WTC11 (cell line): ENCODE measurements at regions not wholly inside any gene's neighbourhood (a gene's known extent, or its start where the extent isn't known, plus 50 kb on each side); places are given as distances from the start of the nearest gene placed in this dataset.

Experiments
- ATAC-seq: fragments of 200-7000 bp; cut with Tn5 transposase; 2 replicates; pipeline ENCODE4 v1.10.0; 2021; ENCODE audit warnings: mild to moderate bottlenecking, moderate library complexity
- CTCF ChIA-PET: fragments of 300-600 bp; sonication (Branson Sonifier 250); formaldehyde crosslinking; loops from one replicate; lab custom pipeline; 2021; ENCODE audit warnings: antibody characterized with exemption; lab: Charles Lee
- POLR2A ChIA-PET: fragments of 350-600 bp; sonication (Branson Sonifier 250); formaldehyde crosslinking; loops from one replicate; lab custom pipeline; 2021; ENCODE audit warnings: antibody characterized with exemption; lab: Charles Lee
- DNase-seq: peaks from one replicate; pipeline ENCODE4 v3.0.0; 2021; ENCODE audit warnings: low spot score
- H3K27ac Mint-ChIP-seq: 2 replicates; pipeline ENCODE4 v1.8.0; 2021; ENCODE audit warnings: mixed read lengths
- H3K27me3 Mint-ChIP-seq: 2 replicates; pipeline ENCODE4 v1.8.0; 2021; ENCODE audit warnings: low read depth, mild to moderate bottlenecking, moderate library complexity, mixed read lengths
- H3K36me3 Mint-ChIP-seq: 2 replicates; pipeline ENCODE4 v1.8.0; 2021; ENCODE audit warnings: mixed read lengths
- H3K4me1 Mint-ChIP-seq: 2 replicates; pipeline ENCODE4 v1.8.0; 2022; ENCODE audit warnings: mixed read lengths
- H3K4me3 Mint-ChIP-seq: 2 replicates; pipeline ENCODE4 v1.8.0; 2021; ENCODE audit warnings: mild to moderate bottlenecking, moderate library complexity, mixed read lengths
- H3K9me3 Mint-ChIP-seq: 2 replicates; pipeline ENCODE4 v1.8.0; 2021; ENCODE audit warnings: mixed read lengths
- CREM ChIP-seq: sonication (generic); formaldehyde crosslinking; IDR thresholded peaks from 2 replicates; pipeline ENCODE4 v1.8.1; 2022; ENCODE audit warnings: mild to moderate bottlenecking, missing genetic modification reagents, moderate library complexity
- MXD4 ChIP-seq: fragments of 250-450 bp; sonication (Bioruptor Pico); IDR thresholded peaks from 2 replicates; pipeline ENCODE4 v1.8.0; 2021; ENCODE audit warnings: mild to moderate bottlenecking, moderate library complexity, borderline replicate concordance
- NR2C2 ChIP-seq: sonication (generic); formaldehyde crosslinking; IDR thresholded peaks from 2 replicates; pipeline ENCODE4 v1.8.0; 2022; ENCODE audit warnings: mild to moderate bottlenecking, missing genetic modification reagents
- NR3C1 ChIP-seq: sonication (generic); formaldehyde crosslinking; conservative IDR thresholded peaks from 2 replicates; pipeline ENCODE4 v1.8.1; 2023; ENCODE audit warnings: low read depth, mild to moderate bottlenecking, missing genetic modification reagents
- OVOL2 ChIP-seq: fragments of 250-450 bp; sonication (Bioruptor Pico); IDR thresholded peaks from 2 replicates; pipeline ENCODE4 v1.9.0; 2021; ENCODE audit warnings: mild to moderate bottlenecking, borderline replicate concordance
- TEAD4 ChIP-seq: sonication (generic); formaldehyde crosslinking; IDR thresholded peaks from 2 replicates; pipeline ENCODE4 v1.8.0; 2022; ENCODE audit warnings: mild to moderate bottlenecking, missing genetic modification reagents
- ZNF396 ChIP-seq: fragments of 250-450 bp; sonication (Bioruptor Pico); IDR thresholded peaks from 2 replicates; pipeline ENCODE4 v1.8.0; 2021; ENCODE audit warnings: mild to moderate bottlenecking, moderate library complexity, borderline replicate concordance
- ZNF423 ChIP-seq: fragments of 250-450 bp; sonication (Bioruptor Pico); IDR thresholded peaks from 2 replicates; pipeline ENCODE4 v2.1.2; 2022; ENCODE audit warnings: mild to moderate bottlenecking, moderate library complexity
- ZNF671 ChIP-seq: fragments of 250-450 bp; sonication (Bioruptor Pico); IDR thresholded peaks from 2 replicates; pipeline ENCODE4 v1.8.0; 2021; ENCODE audit warnings: mild to moderate bottlenecking
- TF ChIP-seq, protein P1 (sequence below): sonication (generic); formaldehyde crosslinking; IDR thresholded peaks from 2 replicates; pipeline ENCODE4 v1.8.0; 2023; ENCODE audit warnings: missing genetic modification reagents, mild to moderate bottlenecking, borderline replicate concordance
- TF ChIP-seq, protein P2 (sequence below): fragments of 250-450 bp; sonication (Bioruptor Pico); conservative IDR thresholded peaks from 2 replicates; pipeline ENCODE4 v1.9.0; 2021; ENCODE audit warnings: mild to moderate bottlenecking
- TF ChIP-seq, protein P3 (sequence below): sonication (generic); formaldehyde crosslinking; IDR thresholded peaks from 2 replicates; pipeline ENCODE4 v1.8.1; 2023; ENCODE audit warnings: mild to moderate bottlenecking, missing genetic modification reagents, moderate library complexity
- TF ChIP-seq, protein P4 (sequence below): sonication (generic); formaldehyde crosslinking; IDR thresholded peaks from 2 replicates; pipeline ENCODE4 v1.8.0; 2022; ENCODE audit warnings: mild to moderate bottlenecking, missing genetic modification reagents
- TF ChIP-seq, protein P5 (sequence below): sonication (generic); formaldehyde crosslinking; IDR thresholded peaks from 2 replicates; pipeline ENCODE4 v1.8.1; 2023; ENCODE audit warnings: mild to moderate bottlenecking, missing genetic modification reagents
- TF ChIP-seq, protein P6 (sequence below): fragments of 250-450 bp; sonication (Bioruptor Pico); IDR thresholded peaks from 2 replicates; pipeline ENCODE4 v2.1.2; 2022; ENCODE audit warnings: mild to moderate bottlenecking, moderate library complexity
- TF ChIP-seq, protein P7 (sequence below): sonication (generic); formaldehyde crosslinking; conservative IDR thresholded peaks from 2 replicates; pipeline ENCODE4 v1.8.1; 2023; ENCODE audit warnings: mild to moderate bottlenecking, low read depth, missing genetic modification reagents, moderate library complexity

DNA sequence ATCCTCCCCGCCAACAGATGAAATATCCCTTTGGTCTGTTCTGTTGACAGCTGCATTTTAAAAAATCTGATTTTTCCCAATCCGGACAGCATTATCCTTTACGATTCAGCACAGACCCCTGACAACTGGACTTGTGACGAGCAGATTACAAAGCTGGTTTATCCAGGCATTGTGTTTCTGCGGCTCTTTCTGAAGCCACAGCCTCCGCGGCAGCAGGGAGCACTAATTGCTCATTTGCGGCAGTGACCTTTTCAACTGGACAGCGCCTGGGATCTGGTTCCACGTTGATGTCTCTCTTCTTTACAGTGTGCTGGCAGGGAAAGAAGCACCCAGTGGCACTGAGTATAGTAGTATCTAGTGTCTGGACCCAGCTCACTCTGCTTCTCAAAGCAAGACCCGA, 351.2 kb downstream of the ZNF608 start (continued):
- TF ChIP-seq, protein P1, sequence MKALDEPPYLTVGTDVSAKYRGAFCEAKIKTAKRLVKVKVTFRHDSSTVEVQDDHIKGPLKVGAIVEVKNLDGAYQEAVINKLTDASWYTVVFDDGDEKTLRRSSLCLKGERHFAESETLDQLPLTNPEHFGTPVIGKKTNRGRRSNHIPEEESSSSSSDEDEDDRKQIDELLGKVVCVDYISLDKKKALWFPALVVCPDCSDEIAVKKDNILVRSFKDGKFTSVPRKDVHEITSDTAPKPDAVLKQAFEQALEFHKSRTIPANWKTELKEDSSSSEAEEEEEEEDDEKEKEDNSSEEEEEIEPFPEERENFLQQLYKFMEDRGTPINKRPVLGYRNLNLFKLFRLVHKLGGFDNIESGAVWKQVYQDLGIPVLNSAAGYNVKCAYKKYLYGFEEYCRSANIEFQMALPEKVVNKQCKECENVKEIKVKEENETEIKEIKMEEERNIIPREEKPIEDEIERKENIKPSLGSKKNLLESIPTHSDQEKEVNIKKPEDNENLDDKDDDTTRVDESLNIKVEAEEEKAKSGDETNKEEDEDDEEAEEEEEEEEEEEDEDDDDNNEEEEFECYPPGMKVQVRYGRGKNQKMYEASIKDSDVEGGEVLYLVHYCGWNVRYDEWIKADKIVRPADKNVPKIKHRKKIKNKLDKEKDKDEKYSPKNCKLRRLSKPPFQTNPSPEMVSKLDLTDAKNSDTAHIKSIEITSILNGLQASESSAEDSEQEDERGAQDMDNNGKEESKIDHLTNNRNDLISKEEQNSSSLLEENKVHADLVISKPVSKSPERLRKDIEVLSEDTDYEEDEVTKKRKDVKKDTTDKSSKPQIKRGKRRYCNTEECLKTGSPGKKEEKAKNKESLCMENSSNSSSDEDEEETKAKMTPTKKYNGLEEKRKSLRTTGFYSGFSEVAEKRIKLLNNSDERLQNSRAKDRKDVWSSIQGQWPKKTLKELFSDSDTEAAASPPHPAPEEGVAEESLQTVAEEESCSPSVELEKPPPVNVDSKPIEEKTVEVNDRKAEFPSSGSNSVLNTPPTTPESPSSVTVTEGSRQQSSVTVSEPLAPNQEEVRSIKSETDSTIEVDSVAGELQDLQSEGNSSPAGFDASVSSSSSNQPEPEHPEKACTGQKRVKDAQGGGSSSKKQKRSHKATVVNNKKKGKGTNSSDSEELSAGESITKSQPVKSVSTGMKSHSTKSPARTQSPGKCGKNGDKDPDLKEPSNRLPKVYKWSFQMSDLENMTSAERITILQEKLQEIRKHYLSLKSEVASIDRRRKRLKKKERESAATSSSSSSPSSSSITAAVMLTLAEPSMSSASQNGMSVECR (CRISPR knock-in tag), result no peak
- TF ChIP-seq ZNF671 (CRISPR knock-in tag) (no peak), CREM (no peak), OVOL2 (CRISPR knock-in tag) (no peak)
- TF ChIP-seq, protein P2, sequence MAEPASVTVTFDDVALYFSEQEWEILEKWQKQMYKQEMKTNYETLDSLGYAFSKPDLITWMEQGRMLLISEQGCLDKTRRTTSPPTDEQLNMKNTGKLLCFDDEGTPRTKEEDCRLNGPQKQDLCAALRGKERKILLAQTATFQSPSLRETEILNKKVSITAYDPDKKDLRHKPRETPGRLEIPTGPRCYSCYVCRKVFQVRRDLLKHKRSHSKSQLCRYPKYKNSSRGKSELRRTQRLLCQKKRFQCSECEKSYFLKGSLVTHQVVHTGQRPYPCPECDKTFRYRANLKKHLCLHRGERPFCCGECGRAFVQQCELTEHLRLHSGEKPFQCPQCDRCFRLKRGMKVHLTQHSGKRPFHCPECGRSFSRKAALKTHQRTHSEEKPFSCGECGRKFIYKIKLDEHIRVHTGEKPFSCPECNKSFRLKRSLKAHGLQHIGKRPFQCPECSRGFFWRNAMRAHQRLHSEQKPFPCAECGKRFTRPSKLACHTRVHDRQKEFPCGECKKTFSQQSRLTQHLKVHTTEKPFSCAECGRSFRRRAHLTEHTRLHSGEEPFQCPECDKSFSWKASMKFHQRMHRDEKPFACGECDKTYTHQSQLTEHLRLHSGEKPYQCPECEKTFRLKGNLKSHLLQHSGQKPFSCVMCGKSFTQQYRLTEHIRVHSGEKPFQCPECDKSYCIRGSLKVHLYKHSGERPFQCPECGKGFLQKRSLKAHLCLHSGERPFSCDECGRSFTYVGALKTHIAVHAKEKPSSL (CRISPR knock-in tag), result no peak
- TF ChIP-seq, protein P3, sequence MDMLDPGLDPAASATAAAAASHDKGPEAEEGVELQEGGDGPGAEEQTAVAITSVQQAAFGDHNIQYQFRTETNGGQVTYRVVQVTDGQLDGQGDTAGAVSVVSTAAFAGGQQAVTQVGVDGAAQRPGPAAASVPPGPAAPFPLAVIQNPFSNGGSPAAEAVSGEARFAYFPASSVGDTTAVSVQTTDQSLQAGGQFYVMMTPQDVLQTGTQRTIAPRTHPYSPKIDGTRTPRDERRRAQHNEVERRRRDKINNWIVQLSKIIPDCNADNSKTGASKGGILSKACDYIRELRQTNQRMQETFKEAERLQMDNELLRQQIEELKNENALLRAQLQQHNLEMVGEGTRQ, result no peak

DNA sequence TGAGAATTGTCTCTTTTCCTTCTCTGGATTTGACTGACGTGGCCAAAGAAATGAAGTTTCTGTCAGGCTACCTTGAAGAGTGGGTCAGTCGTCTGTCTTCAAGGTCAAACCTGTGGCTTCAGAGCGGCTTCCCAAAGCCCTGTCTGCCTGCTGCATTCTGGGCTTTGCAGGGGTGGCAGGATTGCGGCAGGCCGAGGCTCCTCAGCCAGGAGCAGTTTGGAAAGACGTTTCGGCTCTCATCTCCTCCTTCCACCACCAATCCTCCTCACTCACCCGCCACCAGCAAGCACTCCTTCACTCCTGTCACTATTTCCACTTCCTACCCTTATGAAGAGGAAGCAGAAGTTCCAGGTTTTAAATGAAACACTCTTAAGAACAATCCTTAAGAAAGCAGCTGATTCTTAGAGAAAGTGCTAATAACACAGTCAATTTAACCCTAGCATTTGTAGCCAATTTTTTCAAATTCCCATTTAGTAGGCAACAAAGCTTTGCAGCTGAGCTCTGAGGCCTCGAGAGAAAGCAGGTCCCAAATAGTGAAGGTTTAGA, 351.7 kb downstream of the ZNF608 start:
- DNase-seq, result no peak
- TF ChIP-seq, protein P4, sequence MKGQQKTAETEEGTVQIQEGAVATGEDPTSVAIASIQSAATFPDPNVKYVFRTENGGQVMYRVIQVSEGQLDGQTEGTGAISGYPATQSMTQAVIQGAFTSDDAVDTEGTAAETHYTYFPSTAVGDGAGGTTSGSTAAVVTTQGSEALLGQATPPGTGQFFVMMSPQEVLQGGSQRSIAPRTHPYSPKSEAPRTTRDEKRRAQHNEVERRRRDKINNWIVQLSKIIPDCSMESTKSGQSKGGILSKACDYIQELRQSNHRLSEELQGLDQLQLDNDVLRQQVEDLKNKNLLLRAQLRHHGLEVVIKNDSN (CRISPR knock-in tag), result no peak
- TF ChIP-seq NR2C2 (CRISPR knock-in tag), result no peak
- TF ChIP-seq ZNF423 (CRISPR knock-in tag), result no peak
- TF ChIP-seq, protein P5, sequence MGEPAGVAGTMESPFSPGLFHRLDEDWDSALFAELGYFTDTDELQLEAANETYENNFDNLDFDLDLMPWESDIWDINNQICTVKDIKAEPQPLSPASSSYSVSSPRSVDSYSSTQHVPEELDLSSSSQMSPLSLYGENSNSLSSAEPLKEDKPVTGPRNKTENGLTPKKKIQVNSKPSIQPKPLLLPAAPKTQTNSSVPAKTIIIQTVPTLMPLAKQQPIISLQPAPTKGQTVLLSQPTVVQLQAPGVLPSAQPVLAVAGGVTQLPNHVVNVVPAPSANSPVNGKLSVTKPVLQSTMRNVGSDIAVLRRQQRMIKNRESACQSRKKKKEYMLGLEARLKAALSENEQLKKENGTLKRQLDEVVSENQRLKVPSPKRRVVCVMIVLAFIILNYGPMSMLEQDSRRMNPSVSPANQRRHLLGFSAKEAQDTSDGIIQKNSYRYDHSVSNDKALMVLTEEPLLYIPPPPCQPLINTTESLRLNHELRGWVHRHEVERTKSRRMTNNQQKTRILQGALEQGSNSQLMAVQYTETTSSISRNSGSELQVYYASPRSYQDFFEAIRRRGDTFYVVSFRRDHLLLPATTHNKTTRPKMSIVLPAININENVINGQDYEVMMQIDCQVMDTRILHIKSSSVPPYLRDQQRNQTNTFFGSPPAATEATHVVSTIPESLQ (CRISPR knock-in tag), result no peak
- ChIA-PET POLR2A (no interaction called here), CTCF (no interaction called here)
- no peak; the same call in 1 of the 2 replicates for ATAC-seq
- H3K9me3 Mint-ChIP-seq, result peaks cover 18% of the 10 kb centered on the region
- peaks cover 13% of the 10 kb centered on the region for H3K36me3 Mint-ChIP-seq
- H3K27ac Mint-ChIP-seq, result no peak overlapping the region
- peaks cover 23% of the 10 kb centered on the region for H3K4me1 Mint-ChIP-seq
- no peak overlapping the region for H3K4me3 Mint-ChIP-seq
- peaks cover 9% of the 10 kb centered on the region for H3K27me3 Mint-ChIP-seq

DNA sequence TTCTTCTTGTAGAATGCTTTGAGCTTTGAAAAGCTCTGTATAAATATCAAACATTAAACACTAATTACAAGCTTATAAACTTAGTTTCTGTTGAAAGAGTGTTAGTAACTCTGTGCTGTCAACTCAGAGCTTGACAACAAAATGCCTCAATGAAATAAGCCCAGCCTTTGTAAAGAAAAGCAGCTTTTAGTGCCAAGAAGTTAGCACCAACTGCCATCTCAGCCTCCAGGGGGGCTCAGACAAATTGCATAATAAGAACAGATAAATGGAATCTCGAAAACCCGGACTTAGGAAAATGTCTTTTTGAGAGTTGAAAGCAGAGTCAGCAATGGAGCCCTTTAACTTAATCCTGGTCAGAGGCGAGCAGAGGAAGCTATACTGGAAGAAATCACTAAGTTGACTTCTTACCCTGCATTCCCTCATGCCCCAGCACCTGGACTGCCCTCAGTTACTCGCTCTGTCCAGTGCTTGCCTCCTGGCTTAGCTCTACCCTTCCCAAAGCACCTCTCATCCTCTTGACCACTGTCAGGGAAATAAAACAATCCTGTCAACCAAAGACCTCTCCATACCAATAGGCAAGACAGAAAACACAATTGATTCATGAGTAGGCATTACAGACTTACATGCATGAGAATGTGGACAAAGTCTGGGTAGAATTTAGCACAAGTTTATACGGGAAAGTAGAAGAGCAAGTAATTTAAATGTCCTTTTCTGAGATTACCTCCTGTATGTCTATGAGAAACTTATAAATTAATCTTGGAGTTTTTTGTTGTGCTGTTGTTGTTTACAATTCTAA, 352.7 kb downstream of the ZNF608 start:
- no peak overlapping the region for H3K4me3 Mint-ChIP-seq
- H3K4me1 Mint-ChIP-seq, result peaks cover 23% of the 10 kb centered on the region
- CTCF ChIA-PET, result no interaction called here
- POLR2A ChIA-PET, result no interaction called here
- no peak for DNase-seq
- H3K36me3 Mint-ChIP-seq, result peaks cover 19% of the 10 kb centered on the region
- H3K27me3 Mint-ChIP-seq, result peaks cover 9% of the 10 kb centered on the region
- no peak for ATAC-seq
- no peak overlapping the region for H3K27ac Mint-ChIP-seq
- peaks cover 25% of the 10 kb centered on the region for H3K9me3 Mint-ChIP-seq
- TF ChIP-seq MXD4 (CRISPR knock-in tag) (no peak), ZNF396 (no peak), NR3C1 (CRISPR knock-in tag) (no peak), TEAD4 (CRISPR knock-in tag) (no peak)
- TF ChIP-seq, protein P6, sequence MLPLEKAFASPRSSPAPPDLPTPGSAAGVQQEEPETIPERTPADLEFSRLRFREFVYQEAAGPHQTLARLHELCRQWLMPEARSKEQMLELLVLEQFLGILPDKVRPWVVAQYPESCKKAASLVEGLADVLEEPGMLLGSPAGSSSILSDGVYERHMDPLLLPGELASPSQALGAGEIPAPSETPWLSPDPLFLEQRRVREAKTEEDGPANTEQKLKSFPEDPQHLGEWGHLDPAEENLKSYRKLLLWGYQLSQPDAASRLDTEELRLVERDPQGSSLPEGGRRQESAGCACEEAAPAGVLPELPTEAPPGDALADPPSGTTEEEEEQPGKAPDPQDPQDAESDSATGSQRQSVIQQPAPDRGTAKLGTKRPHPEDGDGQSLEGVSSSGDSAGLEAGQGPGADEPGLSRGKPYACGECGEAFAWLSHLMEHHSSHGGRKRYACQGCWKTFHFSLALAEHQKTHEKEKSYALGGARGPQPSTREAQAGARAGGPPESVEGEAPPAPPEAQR (CRISPR knock-in tag), result no peak
- TF ChIP-seq, protein P7, sequence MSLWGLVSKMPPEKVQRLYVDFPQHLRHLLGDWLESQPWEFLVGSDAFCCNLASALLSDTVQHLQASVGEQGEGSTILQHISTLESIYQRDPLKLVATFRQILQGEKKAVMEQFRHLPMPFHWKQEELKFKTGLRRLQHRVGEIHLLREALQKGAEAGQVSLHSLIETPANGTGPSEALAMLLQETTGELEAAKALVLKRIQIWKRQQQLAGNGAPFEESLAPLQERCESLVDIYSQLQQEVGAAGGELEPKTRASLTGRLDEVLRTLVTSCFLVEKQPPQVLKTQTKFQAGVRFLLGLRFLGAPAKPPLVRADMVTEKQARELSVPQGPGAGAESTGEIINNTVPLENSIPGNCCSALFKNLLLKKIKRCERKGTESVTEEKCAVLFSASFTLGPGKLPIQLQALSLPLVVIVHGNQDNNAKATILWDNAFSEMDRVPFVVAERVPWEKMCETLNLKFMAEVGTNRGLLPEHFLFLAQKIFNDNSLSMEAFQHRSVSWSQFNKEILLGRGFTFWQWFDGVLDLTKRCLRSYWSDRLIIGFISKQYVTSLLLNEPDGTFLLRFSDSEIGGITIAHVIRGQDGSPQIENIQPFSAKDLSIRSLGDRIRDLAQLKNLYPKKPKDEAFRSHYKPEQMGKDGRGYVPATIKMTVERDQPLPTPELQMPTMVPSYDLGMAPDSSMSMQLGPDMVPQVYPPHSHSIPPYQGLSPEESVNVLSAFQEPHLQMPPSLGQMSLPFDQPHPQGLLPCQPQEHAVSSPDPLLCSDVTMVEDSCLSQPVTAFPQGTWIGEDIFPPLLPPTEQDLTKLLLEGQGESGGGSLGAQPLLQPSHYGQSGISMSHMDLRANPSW (CRISPR knock-in tag), result no peak
